ENCODE measurements at regions not wholly inside any gene's neighbourhood (a gene's known extent, or its start where the extent isn't known, plus 50 kb on each side); places are given as distances from the start of the nearest gene placed in this dataset.

GRCh38 chr10:29809383-29809782, 174.6 kb upstream of the SVIL start:
- no peaks in the 10 kb centered on the region for H3K36me3 ChIP-seq (ENCODE audit: low read depth)
- H4K20me1 ChIP-seq (ENCODE audit: insufficient read depth) = no peaks in the 10 kb centered on the region
- no peak overlapping the region for H3K4me2 ChIP-seq (ENCODE audit: unreplicated experiment)
- no peaks in the 10 kb centered on the region for H3K9me3 ChIP-seq (ENCODE audit: low read depth)
- peaks cover 48% of the 10 kb centered on the region for H3F3A ChIP-seq (ENCODE audit: insufficient read depth)
- H3K9me2 ChIP-seq (ENCODE audit: insufficient read depth) = no peaks in the 10 kb centered on the region
- no peak overlapping the region for H2AFZ ChIP-seq
- H3K79me2 ChIP-seq (ENCODE audit: insufficient read depth) = no peaks in the 10 kb centered on the region
- no peak for DNase-seq
- no peaks in the 10 kb centered on the region for H3K27me3 ChIP-seq (replicated peaks; ENCODE audit: insufficient read depth)
- in situ Hi-C loops (cut with MboI) = no loop called here
- H3K4me3 ChIP-seq = no peak overlapping the region
- H3K27ac ChIP-seq = no peak overlapping the region
- H3K4me1 ChIP-seq (ENCODE audit: insufficient read depth) = peaks cover 49% of the 10 kb centered on the region
- H3K9ac ChIP-seq = no peak overlapping the region
- 88 to 94% methylated on average over 5 of the region's 5 CpGs for WGBS, 2 experiments (ENCODE audit: low coverage in 1 of 2, low lambda C conversion rate in 2 of 2, missing lambda C conversion rate in 2 of 2)
- TF ChIP-seq EZH2 (IDR thresholded peaks at IDR 0.05; ENCODE audit: insufficient read depth, poor library complexity, severe bottlenecking) (no peak), EZH2phosphoT487 (IDR thresholded peaks at IDR 0.05; ENCODE audit: insufficient read depth, low read depth) (no peak)

- Histone ChIP-seq H3F3A (ENCODE audit: insufficient read depth) (peaks cover 57% of the 10 kb centered on the region), H3K4me1 (ENCODE audit: insufficient read depth) (peaks cover 63% of the 10 kb centered on the region), H4K20me1 (ENCODE audit: insufficient read depth) (no peaks in the 10 kb centered on the region), H3K9me2 (ENCODE audit: insufficient read depth) (no peaks in the 10 kb centered on the region), H3K4me3 (no peak overlapping the region), H3K36me3 (ENCODE audit: low read depth) (no peaks in the 10 kb centered on the region), H3K9ac (no peak overlapping the region), H3K9me3 (ENCODE audit: low read depth) (no peaks in the 10 kb centered on the region), H3K27ac (peak overlapping the region; percentile 33; the same call in 1 of the 2 replicates), H3K4me2 (ENCODE audit: unreplicated experiment) (peak overlapping the region; percentile 47), H3K79me2 (ENCODE audit: insufficient read depth) (no peaks in the 10 kb centered on the region), H2AFZ (no peak overlapping the region), H3K27me3 (replicated peaks; ENCODE audit: insufficient read depth) (no peaks in the 10 kb centered on the region)
- TF ChIP-seq EZH2 (IDR thresholded peaks at IDR 0.05; ENCODE audit: insufficient read depth, poor library complexity, severe bottlenecking) (no peak), EZH2phosphoT487 (IDR thresholded peaks at IDR 0.05; ENCODE audit: insufficient read depth, low read depth) (no peak)
- in situ Hi-C loops (cut with MboI) = no loop called here
- 0% methylated on average over 2 of the region's 2 CpGs for WGBS, 2 experiments (ENCODE audit: low coverage in 1 of 2, low lambda C conversion rate in 2 of 2, missing lambda C conversion rate in 2 of 2)
- DNase-seq = peak; percentile 91
Measured at GRCh38 chr10:29807163-29807806, 172.5 kb upstream of the SVIL start.

GRCh38 chr10:29806350-29806788, 171.6 kb upstream of the SVIL start:
- H2AFZ ChIP-seq = no peak overlapping the region
- H3K4me2 ChIP-seq (ENCODE audit: unreplicated experiment) = peak overlapping the region; percentile 47
- H3K36me3 ChIP-seq (ENCODE audit: low read depth) = no peaks in the 10 kb centered on the region
- H3K9me3 ChIP-seq (ENCODE audit: low read depth) = no peaks in the 10 kb centered on the region
- WGBS, 2 experiments (ENCODE audit: low coverage in 1 of 2, low lambda C conversion rate in 2 of 2, missing lambda C conversion rate in 2 of 2) = 33 to 34% methylated on average over 2 of the region's 2 CpGs
- in situ Hi-C loops (cut with MboI) = no loop called here
- H3K4me3 ChIP-seq = no peak overlapping the region
- peaks cover 57% of the 10 kb centered on the region for H3K4me1 ChIP-seq (ENCODE audit: insufficient read depth)
- H3K27ac ChIP-seq = 0 out of 2 replicates have a peak overlapping the region, but pooled peaks have one; percentile 5
- peaks cover 50% of the 10 kb centered on the region for H3F3A ChIP-seq (ENCODE audit: insufficient read depth)
- H4K20me1 ChIP-seq (ENCODE audit: insufficient read depth) = no peaks in the 10 kb centered on the region
- no peak overlapping the region for H3K9ac ChIP-seq
- H3K9me2 ChIP-seq (ENCODE audit: insufficient read depth) = no peaks in the 10 kb centered on the region
- H3K27me3 ChIP-seq (replicated peaks; ENCODE audit: insufficient read depth) = no peaks in the 10 kb centered on the region
- peak; percentile 62 for DNase-seq
- TF ChIP-seq EZH2 (IDR thresholded peaks at IDR 0.05; ENCODE audit: insufficient read depth, poor library complexity, severe bottlenecking) (no peak), EZH2phosphoT487 (IDR thresholded peaks at IDR 0.05; ENCODE audit: insufficient read depth, low read depth) (no peak)
- no peaks in the 10 kb centered on the region for H3K79me2 ChIP-seq (ENCODE audit: insufficient read depth)

- DNase-seq = no peak
- in situ Hi-C loops (cut with MboI) = no loop called here
- Histone ChIP-seq H3K27ac (no peak overlapping the region), H3K4me3 (no peak overlapping the region), H3K27me3 (replicated peaks; ENCODE audit: insufficient read depth) (no peaks in the 10 kb centered on the region), H3K79me2 (ENCODE audit: insufficient read depth) (no peaks in the 10 kb centered on the region), H3K9me3 (ENCODE audit: low read depth) (no peaks in the 10 kb centered on the region), H2AFZ (no peak overlapping the region), H4K20me1 (ENCODE audit: insufficient read depth) (no peaks in the 10 kb centered on the region), H3K36me3 (ENCODE audit: low read depth) (no peaks in the 10 kb centered on the region), H3K9ac (no peak overlapping the region), H3K4me2 (ENCODE audit: unreplicated experiment) (no peak overlapping the region), H3F3A (ENCODE audit: insufficient read depth) (peaks cover 48% of the 10 kb centered on the region), H3K4me1 (ENCODE audit: insufficient read depth) (peaks cover 53% of the 10 kb centered on the region), H3K9me2 (ENCODE audit: insufficient read depth) (no peaks in the 10 kb centered on the region)
- WGBS, 2 experiments (ENCODE audit: low coverage in 1 of 2, low lambda C conversion rate in 2 of 2, missing lambda C conversion rate in 2 of 2) = 83 to 85% methylated on average over 5 of the region's 5 CpGs
- no peak for TF ChIP-seq EZH2phosphoT487 (IDR thresholded peaks at IDR 0.05; ENCODE audit: insufficient read depth, low read depth)
- TF ChIP-seq EZH2 (IDR thresholded peaks at IDR 0.05; ENCODE audit: insufficient read depth, poor library complexity, severe bottlenecking) = no peak
Measured at GRCh38 chr10:29805134-29805723, 170.5 kb upstream of the SVIL start.

All from GM23248 (cell line).